ENCODE measurements at regions not wholly inside any gene's neighbourhood (a gene's known extent, or its start where the extent isn't known, plus 50 kb on each side); places are given as distances from the start of the nearest gene placed in this dataset.

DNA sequence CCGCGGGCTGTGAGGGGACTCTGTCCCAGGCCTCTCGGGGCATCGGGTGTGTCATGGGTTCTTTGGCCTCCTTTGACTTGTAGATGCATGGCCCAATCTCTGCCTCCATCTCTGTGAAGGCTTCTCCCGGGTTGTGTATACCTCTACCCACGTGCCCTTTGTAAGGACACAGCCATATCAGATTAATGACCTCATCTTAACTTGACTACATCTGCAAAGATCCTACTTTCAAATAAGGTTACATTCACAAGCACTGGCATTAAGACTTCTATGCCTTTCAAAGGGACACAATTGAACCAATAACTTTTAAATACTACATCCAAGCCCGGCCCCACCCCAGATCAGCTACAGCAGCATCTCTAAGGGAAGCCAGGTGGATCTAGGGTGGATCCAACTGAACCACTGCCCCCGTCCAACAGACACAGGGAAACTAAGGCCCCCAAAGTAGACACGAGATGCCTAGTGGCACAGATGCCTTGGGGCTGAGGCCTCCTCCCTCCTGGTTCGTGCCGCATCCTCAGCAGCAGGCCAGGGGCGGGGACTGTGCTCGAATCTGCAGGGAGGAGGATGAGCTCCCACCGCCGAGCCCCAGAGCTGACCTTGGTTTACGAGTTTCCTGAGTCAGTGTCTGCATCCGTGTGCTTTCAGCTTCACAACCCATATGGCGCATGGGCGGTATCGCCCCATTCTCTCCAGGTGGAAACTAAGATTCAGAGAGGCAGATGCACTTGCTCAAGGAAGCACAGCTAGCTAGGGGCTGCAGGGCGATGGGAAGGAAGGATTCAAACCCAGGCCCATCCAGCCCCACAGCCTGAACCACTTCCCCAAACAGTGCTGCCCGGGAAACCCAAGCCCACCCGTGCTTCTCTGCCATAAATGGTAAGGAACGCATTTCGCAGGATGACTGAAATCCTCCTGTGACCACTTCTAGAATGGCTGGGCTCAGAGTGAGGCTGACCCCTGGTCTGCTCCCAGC, 353.3 kb downstream of the C16orf95 start:
- no peak for DNase-seq

DNA sequence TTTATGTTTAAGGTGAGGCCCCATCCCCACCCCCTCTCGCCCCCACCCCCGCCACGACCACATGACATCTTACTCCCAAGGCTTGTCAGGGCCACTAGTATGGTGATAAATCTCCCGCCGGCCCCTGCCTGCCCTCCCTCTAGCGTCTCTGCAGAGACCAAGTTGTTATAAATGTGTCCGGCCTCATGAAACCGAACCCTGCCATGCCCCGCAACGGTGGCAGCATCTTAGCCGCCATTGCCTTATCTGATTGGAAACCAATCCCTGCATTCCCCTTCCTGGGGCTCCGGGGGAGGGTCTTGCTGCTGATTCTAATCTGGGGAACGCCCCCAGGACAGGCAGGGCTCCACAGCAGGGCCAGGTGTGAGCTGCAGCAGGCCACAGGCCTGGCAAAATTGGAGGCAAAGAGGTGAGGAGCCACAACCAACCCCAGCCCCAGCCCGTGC, 352.4 kb downstream of the C16orf95 start:
- DNase-seq, result no peak

DNA sequence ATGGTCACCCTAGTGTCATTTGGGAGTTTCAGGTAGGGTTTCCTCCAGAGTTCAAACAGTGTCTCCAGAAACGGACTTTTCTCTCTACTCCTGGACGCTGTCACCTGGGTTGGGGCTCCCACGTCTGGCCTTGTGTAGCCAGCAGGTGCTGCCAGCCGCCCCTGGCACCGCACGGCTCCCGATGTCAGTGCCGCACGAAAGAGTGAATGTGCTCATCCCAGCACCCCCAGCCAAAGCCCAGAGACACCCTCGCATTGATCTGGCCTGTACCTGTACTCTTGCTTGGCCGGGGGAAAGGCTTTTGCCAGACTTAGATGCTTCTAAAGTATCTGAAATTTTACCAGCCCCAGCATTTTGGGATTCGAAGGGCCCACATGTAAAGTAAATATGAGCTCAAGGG, 351.9 kb downstream of the C16orf95 start:
- no peak for DNase-seq

DNA sequence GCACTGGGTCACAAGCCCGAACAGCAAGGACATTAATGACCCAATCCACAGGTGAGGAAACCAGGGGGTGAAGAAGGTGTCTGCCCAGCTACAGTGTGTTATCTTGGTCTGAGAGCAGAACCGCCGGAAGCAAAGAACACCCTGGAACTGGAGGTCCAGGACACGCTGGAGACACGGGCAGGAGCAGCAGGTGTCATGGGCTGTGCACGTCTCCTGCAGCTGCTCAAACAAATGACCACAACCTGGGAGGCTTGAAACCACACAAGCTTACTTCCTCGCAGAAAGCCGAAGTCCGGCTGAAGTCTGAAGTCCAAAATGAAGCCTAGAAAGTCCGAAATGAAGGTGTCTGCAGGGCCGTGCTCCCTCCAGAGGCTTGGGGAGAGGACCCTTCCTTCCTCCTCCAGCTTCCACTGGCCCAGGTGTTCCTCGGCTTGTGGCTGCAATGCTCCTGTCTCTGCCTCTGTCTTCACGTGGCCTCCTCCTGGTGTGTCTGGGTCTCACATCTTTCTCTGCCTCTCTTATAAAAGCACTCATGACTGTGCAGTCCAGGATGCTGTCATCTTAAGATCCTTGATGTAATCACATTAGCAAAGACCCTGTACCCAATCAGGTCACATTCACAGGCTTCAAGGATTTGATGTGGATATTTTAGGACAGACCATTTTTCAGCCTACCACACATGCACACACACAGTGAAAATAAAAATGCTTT, 351.2 kb downstream of the C16orf95 start:
- no peak for DNase-seq

DNA sequence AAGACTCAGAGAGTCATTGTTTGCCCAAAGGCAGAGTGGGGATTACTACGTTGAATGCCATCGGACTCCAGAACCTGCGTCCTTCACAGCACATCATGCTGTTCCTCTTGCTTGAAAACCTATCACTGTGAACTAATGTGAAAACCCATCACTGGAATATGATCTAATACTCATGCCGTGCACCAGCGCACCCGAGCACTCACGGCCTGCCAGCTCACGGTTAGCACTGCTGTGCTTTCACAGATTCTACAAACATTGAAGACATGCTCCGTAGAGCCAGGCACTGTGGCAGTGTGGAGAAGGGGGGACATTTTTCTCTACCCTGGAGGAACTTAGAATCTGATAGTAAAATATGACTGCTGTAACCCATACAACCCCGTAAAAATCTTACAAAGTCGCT, 350.4 kb downstream of the C16orf95 start:
- no peak for DNase-seq

DNA sequence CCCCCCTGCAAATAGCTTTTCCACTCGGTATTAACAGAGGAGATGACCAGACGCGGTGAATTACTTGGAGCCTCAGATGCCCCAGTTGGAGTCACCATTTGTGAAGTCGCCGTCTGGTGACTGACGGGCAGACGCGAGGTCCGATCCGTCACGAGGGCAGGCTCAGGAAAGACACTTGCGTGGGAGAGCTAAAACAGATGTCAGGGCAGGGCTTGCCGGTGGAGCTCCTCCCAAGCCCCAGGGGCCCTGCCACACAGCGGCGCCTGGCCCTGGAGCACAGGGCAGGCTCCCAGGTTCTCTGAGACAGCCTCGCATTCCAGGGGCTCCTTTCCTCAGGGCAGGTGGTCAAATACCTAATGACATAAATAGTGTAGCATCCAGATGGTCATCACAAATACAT, 348.3 kb downstream of the C16orf95 start:
- DNase-seq, result no peak

DNA sequence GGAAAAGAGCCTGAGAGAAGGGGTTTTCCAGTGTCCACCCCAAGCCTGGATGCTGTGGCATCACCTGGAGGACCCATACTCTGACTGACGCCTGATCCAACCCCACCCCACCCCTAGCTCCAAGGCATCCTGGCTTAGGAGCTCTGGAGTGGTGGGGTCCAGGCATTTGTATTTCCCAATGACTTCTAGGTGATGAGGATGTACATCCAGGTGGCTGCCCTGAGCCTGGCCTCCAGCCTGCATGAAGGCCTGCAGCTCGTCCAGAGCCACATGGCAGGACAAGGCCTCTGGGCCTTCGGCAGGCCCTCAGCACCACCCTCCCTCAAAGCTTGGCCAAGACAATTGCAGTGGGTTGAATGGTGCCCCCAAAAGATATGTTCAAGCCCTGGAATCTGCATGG, 347.5 kb downstream of the C16orf95 start:
- no peak for DNase-seq

DNA sequence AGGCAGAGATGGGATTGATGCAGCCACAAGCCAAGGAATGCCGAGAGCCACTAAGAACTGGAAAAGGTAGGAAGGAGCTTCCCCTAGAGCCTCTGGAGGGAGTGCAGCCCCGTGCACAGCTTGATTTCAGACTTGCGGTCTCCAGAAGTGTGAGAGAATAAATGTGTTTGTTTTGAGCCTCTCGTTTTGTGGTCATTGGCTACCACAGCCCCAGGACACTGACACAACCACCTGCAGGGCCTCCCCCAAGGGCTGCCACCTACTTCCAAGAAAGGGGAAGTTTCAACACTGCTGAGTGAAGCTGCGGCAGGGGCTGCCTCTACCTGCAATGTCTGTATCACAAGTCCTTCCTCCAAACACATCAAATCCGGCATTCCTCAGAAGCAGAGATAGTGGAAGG, 346.9 kb downstream of the C16orf95 start:
- DNase-seq, result no peak

DNA sequence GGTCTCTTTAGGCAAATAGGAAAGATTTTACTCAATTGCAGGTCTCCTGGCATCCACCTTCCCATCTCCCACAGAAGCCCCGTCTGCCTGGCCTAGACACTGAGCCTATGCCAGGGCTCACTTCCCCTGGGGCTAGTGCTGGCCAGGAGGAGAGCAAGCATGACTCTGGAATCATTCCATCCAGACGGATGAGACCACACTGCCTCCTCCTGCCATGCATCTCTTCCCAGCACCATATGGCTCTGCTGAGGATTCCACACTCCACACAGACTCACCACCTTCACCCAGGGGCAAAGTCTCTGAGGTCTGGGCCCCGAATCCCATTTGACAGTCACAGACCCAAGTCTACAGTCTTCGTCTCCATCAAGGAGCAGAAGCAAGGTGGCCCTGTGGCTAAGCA, 346.5 kb downstream of the C16orf95 start:
- no peak for DNase-seq

DNA sequence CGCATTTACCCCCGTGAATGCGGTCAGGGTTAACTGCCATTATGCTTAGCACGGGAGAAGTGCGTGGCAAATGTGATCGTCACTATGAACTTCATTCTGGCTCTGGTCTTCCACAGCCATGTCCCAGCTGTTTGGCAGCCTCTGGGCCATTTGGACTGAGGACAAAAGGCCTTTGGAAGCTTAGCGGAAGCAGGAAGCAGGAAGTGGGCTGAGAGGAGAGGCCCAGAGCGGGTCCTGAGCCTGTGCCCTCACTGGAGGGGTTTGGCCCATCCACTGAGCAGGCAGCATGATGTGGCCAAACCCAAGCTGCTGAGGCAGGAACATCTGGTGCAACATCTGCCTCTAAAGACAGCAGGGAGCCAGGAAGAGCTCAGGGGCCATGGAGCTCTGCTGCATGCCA, 345.9 kb downstream of the C16orf95 start:
- no peak for DNase-seq

DNA sequence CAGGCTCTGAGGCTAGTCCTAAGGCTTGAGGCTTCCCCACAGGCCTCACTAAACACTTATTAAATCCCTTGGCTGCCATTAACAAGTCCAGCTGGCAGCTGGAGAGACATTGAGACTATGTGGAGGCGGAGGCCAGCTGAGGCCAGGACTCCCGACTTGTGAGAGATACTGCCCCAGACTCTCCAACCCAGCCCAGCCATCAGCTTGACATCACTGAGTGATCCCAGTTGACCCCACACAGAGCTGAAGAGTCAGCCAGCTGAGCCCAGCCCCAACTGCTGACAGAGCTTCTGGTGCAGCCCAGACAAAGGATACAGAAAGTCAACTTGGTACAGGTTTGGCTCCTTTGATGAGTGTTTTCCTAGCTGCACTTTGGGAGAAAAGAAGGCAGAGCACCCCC, 343.1 kb downstream of the C16orf95 start:
- DNase-seq, result no peak

DNA sequence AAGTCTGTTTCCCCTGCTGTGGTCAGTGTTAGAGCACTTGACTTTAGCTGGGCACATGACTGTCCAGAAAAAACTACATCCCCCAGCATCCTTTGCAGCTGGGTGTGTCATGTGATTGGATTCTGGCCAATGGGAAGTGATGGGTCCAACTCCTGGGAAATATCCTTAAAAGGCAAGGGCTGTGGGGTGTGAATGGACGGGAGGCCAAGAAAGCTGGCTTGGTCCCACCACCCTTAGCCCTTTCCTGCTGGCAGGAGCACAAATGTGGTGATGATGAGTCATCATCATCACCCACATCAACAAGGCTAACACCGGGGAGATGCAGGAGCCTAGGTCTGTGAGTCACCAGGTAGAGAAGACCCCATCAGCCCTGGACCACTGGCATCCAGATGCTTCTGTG, 341.7 kb downstream of the C16orf95 start:
- DNase-seq, result no peak

DNA sequence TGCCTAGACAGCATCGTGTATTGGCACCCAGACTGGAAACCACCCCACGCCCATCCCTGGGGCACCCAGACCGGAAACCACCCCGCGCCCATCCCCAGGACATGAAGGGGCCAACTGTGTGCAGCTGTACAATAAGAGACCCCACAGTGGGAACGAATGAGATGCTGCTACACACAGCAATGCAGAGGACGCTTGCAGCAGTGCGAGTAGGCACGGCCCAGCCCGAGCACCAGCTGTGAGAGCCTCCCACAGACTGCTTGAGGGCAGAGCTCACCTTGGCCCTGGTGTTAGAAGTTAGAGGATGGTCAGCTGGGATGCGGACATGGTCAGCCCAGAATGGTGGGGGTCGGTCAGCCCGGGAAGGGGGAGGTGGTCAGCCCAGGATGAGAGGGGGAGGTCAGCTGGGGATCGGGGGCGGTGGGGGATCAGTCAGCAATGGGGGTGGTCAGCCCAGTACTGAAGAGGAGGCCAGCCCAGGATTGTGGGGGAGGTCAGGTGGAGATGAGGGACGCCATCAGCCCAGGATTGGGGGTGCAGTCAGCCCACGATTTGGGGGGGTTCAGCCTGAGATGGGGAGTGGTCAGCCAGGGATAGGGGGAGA, 340.0 kb downstream of the C16orf95 start:
- no peak for DNase-seq

DNA sequence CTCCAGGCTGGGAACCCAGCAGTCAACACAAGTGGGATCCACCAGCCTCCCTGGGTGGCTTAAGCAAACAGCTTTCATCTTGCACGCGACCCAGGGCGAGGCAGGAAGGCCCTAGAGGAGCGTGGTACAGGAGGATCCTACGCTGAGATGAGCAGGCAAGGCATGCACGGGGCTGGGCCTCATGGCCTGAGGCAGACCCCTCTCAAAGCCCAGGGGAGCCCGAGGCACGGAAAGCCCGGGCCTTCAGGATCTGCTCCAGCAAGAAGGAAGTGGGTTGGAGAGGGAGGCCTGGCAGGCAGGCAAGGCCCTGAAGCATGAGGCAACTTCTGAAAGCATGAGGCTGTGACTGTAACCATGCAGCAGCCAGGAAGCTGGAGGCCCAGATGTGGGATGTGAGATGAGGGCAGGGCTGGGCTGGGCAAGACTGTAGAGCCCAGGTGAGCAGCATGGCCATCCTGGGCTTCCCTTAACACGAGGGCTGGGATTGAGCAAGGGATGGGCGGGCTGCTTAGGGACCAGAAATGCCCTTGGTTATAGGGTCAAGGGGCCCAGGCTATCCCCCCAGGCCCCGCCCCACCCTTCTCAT, 338.7 kb downstream of the C16orf95 start:
- no peak for DNase-seq

DNA sequence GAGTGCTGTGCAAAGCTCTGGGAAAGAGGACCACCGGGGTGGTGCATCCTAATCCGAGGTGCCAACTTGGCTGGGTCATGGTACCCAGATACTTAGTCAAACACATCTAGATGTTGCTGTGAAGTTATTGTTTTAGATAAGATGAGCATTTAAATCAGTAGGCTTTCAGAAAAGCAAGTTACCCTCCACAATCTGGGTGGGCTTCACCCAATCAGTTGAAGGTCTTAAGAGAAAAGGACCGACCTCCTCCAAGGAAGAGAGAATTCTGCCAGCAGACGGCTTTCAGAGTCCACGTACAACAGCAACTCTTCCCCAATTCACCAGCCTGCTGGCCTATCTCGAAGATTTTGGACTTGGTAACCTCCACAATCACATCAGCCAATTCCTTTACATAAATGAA, 338.1 kb downstream of the C16orf95 start:
- no peak for DNase-seq

DNA sequence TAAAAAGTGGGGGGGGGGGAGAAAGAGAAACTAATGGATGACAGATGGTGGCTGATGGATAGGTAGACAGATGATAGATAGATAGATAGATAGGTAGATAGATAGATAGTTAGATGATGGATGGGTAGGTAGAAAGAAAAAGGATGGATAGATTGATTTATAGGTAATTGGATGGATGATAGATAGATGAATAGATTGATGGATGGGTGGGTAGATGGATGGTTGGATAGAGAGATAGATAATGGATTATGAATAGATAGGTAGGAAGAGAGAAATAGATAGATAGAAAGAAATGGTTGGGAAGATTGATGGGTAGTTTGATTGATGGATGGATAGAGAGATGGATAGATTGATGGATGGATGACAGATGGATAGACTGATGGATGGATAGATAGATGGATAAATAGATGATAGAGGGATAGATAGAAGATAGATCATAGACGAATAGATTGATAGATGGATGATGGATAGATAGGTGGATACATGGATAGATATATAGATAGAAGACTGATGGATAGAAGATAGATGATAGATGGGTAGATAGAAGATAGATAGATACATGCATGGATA, 337.1 kb downstream of the C16orf95 start:
- no peak for DNase-seq

DNA sequence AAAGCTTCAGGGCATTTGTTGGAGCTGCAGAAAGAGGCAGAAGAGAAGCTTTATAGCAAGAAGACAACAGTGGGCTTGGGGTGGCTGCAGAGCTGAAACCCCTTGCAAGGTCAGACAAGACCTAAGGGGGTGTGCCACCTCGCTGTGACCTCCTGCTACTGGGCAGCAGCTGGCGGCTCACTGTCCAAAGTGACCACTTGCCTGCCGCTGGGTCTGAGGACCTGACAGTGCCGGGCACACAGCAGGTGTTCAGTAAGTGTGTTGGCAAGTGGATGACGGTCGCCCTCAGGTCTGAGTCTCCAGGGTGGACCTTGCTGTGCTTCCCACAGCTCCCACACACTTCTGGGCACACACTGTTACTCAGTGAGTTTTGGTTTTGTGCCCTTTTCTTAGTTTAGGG, 336.5 kb downstream of the C16orf95 start:
- DNase-seq, result no peak

DNA sequence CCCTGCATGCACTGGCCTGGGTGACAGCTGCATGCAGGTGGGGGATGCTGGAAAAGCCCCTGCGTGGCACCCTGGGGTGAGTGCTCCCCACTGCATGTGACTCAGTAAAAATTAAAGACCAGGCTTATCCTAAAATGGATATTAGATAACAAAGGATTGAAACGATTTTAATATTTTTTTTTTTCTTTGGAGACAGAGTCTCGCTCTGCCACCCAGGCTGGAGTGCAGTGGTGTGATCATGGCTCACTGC, 334.9 kb downstream of the C16orf95 start:
- no peak for DNase-seq

DNA sequence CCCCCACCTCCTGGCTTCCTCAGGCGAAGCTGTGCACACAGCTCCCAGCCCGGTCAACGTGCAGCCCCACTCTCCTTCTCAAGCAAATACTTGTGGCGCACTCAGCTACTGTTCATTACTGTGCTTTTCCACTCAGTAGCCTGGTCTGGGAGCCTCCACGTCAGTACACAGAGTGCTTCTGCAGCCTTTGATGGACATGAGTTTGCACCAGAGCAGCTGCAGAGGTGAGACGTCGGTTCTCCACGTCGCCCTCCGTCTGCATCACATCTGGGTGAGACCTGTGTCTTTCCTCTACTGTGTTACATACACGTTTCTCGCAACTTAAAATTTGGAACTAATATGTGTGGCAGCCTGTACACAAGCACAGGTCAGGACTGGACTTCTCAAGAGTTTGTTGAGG, 334.3 kb downstream of the C16orf95 start:
- no peak for DNase-seq

DNA sequence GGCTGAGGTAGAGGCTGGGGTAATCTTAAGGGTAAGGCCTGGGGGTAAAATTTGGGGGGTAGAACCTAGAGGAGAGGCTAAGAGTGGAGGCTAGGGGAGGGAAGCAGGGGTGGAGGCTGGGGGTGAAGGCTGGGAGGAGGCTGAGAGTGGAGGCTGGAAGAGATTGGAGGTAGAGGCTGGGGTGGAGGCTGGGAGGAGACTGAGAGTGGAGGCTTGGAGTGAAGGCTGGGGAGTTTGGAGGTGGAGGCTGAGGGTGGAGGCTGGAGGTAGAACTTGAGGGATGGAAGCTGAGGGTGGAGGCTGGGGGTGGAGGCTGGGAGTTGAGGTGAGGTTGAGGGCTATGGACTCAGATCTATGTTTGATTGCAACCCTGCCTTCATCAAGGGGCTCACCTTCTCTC, 333.6 kb downstream of the C16orf95 start:
- DNase-seq, result no peak

DNA sequence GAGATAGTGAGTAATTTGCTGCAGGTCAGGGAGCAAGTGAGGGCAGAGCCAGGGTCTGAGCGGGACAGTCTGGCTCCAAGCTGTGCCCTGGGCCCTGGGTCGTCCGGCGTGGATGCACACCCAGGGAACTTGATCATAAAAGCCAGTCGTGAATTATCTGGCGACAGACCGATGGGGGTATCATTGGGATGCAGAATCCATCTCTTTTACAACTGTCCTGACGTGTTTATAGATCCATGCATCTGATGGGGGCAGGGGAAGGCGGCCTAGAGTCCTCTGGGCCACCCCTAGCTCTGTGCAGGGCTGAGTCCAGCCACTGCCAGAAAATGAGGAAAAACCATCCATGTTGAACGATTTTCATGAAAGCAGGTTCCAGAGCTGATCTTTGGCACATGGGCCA, 332.8 kb downstream of the C16orf95 start:
- no peak for DNase-seq

DNA sequence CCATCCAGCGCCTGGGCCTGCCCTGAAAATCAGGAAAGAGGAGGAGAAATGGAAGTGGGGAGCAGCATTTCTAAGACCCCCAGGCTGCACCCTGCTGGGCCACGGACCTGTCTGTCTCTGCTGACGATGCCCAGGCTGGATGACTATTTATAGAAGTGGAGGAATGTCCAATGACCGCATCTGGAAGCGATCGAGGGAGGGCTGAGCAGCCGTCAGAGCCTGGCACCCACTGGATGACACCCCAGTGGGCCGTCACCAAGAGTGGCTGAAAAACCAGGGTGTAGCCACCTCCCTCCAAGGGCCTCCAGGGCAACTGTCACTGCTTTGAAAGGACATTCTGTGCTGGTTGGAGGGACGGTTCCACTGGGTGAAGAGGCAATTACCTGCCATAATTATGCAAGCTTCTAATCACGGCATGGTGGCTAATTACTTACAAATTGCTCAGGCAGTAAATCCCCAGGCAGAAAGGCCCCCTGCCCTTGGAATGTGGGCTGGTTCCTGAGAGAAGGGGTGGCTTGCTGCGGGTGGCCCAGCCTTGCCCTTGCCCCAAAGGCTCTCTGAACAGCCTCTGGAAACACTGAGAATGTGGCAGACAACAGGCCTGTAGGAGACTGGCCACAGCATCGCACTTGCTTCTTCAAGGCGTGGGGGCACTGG, 332.1 kb downstream of the C16orf95 start:
- no peak for DNase-seq

DNA sequence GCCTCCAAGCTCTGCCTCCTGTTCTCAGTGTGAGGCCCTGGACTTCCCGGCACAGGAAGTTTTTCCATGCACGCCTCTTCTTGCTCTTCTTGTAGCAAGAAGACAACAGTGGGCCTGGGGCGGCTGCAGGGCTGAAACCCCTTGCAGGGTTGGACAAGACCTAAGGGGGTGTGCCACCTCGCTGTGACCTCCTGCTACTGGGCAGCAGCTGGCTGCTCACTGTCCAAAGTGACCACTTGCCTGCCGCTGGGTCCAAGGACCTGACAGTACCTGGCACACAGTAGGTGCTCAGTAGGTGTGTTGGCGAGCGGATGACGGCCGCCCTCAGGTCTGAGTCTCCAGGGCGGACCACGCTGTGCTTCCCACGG, 331.6 kb downstream of the C16orf95 start:
- no peak for DNase-seq
